Fibroblast of lung (primary cell): ENCODE measurements at regions not wholly inside any gene's neighbourhood (a gene's known extent, or its start where the extent isn't known, plus 50 kb on each side); places are given as distances from the start of the nearest gene placed in this dataset.

Experiments used
- EZH2 ChIP-seq: IDR thresholded peaks from 2 replicates; pipeline ENCODE4 v1.5.1; 2012; ENCODE audit warnings: low read length, control low read depth, mild to moderate bottlenecking; ENCODE audit errors: missing control alignments
- TF ChIP-seq, protein P1 (sequence below), 2 donors: IDR thresholded peaks in 1 of 2; conservative IDR thresholded peaks in 1 of 2; 1 replicate in 1 of 2; 2 replicates in 1 of 2; pipeline ENCODE4 v1.5.1; 2011 to 2012; ENCODE audit warnings: low read length in 2 of 2, control low read depth in 1 of 2, inconsistent platforms in 1 of 2, low read depth in 1 of 2, mild to moderate bottlenecking in 1 of 2

GRCh38 chr1:195768377-195768776, 839.9 kb downstream of the KCNT2 start:
- TF ChIP-seq, protein P1, sequence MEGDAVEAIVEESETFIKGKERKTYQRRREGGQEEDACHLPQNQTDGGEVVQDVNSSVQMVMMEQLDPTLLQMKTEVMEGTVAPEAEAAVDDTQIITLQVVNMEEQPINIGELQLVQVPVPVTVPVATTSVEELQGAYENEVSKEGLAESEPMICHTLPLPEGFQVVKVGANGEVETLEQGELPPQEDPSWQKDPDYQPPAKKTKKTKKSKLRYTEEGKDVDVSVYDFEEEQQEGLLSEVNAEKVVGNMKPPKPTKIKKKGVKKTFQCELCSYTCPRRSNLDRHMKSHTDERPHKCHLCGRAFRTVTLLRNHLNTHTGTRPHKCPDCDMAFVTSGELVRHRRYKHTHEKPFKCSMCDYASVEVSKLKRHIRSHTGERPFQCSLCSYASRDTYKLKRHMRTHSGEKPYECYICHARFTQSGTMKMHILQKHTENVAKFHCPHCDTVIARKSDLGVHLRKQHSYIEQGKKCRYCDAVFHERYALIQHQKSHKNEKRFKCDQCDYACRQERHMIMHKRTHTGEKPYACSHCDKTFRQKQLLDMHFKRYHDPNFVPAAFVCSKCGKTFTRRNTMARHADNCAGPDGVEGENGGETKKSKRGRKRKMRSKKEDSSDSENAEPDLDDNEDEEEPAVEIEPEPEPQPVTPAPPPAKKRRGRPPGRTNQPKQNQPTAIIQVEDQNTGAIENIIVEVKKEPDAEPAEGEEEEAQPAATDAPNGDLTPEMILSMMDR (conservative IDR thresholded peaks at IDR 0.05 in 1 of 2, IDR thresholded peaks at IDR 0.05 in 1 of 2; ENCODE audit: low read depth in 1 of 2, low read length in 2 of 2): no peak
- TF ChIP-seq EZH2: no peak
